ENCODE measurements at regions not wholly inside any gene's neighbourhood (a gene's known extent, or its start where the extent isn't known, plus 50 kb on each side); places are given as distances from the start of the nearest gene placed in this dataset.

DNA sequence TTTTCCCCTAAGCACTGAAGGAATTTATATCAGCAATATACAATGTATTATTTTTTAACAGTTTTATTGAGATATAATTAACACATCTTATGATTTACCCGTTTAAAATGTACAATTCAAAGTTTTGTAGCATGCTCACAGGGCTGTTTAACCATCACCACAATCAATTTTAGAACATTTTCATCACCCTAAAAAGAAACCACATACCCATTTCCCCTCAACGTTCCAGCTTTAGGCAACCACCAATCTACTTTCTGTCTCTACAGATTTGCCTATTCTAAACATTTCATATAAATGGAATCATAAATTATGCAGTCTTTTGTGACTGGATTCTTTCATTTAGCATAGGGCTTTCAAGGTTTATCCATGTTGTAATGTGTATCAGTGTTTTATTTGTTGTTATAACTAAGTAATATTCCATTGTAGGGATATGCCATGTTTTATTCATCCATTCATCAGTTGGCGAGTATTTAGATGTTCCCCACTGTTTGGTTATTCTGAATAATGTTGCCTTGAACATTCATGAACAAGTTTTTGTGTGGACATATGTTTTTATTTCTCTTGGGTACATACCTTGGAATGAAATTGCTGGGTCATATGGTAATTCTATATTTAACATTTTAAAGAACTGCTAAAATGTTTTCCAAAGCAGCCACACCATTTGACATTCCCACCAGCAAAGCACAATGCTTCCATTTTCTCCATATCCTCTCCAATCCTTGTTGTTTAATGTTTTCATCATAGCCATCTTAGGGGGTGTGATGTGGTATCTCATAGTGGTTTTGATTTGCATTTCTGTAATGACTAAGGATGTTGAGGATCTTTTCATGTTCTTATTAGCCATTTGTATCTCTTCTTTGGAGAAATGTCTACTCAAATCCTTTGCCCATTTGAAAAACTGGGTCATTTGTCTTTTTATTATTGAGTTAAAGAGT, 188.5 kb downstream of the TM2D1 start:
- Histone ChIP-seq H3K9me2 (ENCODE audit: insufficient read depth, low read length) (no peaks in the 10 kb centered on the region), H3K9ac (ENCODE audit: low read length) (no peak overlapping the region), H4K20me1 (ENCODE audit: insufficient read depth) (no peaks in the 10 kb centered on the region), H3K9me3 (ENCODE audit: low read length) (no peaks in the 10 kb centered on the region), H3K4me3 (ENCODE audit: low read length) (no peak overlapping the region), H3K36me3 (ENCODE audit: insufficient read depth, low read length) (no peaks in the 10 kb centered on the region), H3F3A (ENCODE audit: insufficient read depth, low read length, poor library complexity, severe bottlenecking) (no peaks in the 10 kb centered on the region), H3K79me2 (replicated peaks; ENCODE audit: insufficient read depth, low read length) (no peaks in the 10 kb centered on the region), H3K27me3 (ENCODE audit: insufficient read depth, low read depth, low read length) (no peaks in the 10 kb centered on the region), H2AFZ (ENCODE audit: low read depth, low read length) (no peak overlapping the region), H3K27ac (ENCODE audit: low read length) (no peak overlapping the region), H3K4me2 (ENCODE audit: low read length) (no peak overlapping the region)
- no peak for TF ChIP-seq MXI1 (conservative IDR thresholded peaks at IDR 0.05; ENCODE audit: poor library complexity, severe bottlenecking)
- no peak for TF ChIP-seq POLR2AphosphoS5 (IDR thresholded peaks at IDR 0.05)
- no peak for TF ChIP-seq EZH2 (IDR thresholded peaks at IDR 0.05; ENCODE audit: borderline replicate concordance, insufficient read depth, low read length, poor library complexity, severe bottlenecking)
- no peak for TF ChIP-seq SMC3 (conservative IDR thresholded peaks at IDR 0.05; ENCODE audit: poor library complexity)
- TF ChIP-seq, protein P1, sequence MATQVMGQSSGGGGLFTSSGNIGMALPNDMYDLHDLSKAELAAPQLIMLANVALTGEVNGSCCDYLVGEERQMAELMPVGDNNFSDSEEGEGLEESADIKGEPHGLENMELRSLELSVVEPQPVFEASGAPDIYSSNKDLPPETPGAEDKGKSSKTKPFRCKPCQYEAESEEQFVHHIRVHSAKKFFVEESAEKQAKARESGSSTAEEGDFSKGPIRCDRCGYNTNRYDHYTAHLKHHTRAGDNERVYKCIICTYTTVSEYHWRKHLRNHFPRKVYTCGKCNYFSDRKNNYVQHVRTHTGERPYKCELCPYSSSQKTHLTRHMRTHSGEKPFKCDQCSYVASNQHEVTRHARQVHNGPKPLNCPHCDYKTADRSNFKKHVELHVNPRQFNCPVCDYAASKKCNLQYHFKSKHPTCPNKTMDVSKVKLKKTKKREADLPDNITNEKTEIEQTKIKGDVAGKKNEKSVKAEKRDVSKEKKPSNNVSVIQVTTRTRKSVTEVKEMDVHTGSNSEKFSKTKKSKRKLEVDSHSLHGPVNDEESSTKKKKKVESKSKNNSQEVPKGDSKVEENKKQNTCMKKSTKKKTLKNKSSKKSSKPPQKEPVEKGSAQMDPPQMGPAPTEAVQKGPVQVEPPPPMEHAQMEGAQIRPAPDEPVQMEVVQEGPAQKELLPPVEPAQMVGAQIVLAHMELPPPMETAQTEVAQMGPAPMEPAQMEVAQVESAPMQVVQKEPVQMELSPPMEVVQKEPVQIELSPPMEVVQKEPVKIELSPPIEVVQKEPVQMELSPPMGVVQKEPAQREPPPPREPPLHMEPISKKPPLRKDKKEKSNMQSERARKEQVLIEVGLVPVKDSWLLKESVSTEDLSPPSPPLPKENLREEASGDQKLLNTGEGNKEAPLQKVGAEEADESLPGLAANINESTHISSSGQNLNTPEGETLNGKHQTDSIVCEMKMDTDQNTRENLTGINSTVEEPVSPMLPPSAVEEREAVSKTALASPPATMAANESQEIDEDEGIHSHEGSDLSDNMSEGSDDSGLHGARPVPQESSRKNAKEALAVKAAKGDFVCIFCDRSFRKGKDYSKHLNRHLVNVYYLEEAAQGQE (IDR thresholded peaks at IDR 0.05; ENCODE audit: borderline replicate concordance), result no peak

DNA sequence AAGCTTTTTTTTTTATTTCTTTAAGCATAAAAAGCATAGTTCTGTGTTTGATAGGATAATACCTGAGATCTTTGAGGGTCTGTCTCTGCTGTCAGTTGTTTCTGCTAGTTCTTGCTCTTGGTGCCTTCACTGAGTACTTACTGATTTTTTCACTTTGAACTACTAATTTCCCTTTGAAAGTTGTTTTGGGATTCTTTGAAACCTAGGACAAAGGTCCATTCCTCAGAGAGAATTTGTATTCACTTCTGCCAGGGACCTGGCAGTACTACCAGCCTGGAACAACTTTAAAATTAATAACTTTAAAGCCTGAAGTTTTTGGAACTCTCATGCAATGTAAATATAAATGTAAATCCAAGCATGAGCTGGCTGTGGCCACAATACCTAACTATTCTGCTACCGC, 190.1 kb downstream of the TM2D1 start:
- H3K9me3 ChIP-seq (ENCODE audit: low read length), result no peaks in the 10 kb centered on the region
- TF ChIP-seq, protein P2, sequence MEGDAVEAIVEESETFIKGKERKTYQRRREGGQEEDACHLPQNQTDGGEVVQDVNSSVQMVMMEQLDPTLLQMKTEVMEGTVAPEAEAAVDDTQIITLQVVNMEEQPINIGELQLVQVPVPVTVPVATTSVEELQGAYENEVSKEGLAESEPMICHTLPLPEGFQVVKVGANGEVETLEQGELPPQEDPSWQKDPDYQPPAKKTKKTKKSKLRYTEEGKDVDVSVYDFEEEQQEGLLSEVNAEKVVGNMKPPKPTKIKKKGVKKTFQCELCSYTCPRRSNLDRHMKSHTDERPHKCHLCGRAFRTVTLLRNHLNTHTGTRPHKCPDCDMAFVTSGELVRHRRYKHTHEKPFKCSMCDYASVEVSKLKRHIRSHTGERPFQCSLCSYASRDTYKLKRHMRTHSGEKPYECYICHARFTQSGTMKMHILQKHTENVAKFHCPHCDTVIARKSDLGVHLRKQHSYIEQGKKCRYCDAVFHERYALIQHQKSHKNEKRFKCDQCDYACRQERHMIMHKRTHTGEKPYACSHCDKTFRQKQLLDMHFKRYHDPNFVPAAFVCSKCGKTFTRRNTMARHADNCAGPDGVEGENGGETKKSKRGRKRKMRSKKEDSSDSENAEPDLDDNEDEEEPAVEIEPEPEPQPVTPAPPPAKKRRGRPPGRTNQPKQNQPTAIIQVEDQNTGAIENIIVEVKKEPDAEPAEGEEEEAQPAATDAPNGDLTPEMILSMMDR (IDR thresholded peaks at IDR 0.05; ENCODE audit: poor library complexity, severe bottlenecking), result no peak
- no peak for TF ChIP-seq EP300 (conservative IDR thresholded peaks at IDR 0.05; ENCODE audit: poor library complexity, severe bottlenecking)
- TF ChIP-seq SMC3 (conservative IDR thresholded peaks at IDR 0.05; ENCODE audit: poor library complexity), result no peak
- TF ChIP-seq, protein P1 (IDR thresholded peaks at IDR 0.05; ENCODE audit: borderline replicate concordance), result no peak
- no peak for TF ChIP-seq POLR2AphosphoS5 (IDR thresholded peaks at IDR 0.05)
- TF ChIP-seq RAD21 (conservative IDR thresholded peaks at IDR 0.05), result no peak
- TF ChIP-seq EZH2 (IDR thresholded peaks at IDR 0.05; ENCODE audit: borderline replicate concordance, insufficient read depth, low read length, poor library complexity, severe bottlenecking), result no peak
- TF ChIP-seq MXI1 (conservative IDR thresholded peaks at IDR 0.05; ENCODE audit: poor library complexity, severe bottlenecking), result no peak
- TF ChIP-seq TAF1 (IDR thresholded peaks at IDR 0.05; ENCODE audit: low read depth), result no peak
- H4K20me1 ChIP-seq (ENCODE audit: insufficient read depth), result no peaks in the 10 kb centered on the region
- no peak overlapping the region for H3K9ac ChIP-seq (ENCODE audit: low read length)
- H3K4me3 ChIP-seq (ENCODE audit: low read length), result no peak overlapping the region
- no peak overlapping the region for H3K27ac ChIP-seq (ENCODE audit: low read length)
- H3K4me2 ChIP-seq (ENCODE audit: low read length), result no peak overlapping the region
- no peaks in the 10 kb centered on the region for H3K79me2 ChIP-seq (replicated peaks; ENCODE audit: insufficient read depth, low read length)
- H3K36me3 ChIP-seq (ENCODE audit: insufficient read depth, low read length), result no peaks in the 10 kb centered on the region
- no peaks in the 10 kb centered on the region for H3K27me3 ChIP-seq (ENCODE audit: insufficient read depth, low read depth, low read length)
- H3K9me2 ChIP-seq (ENCODE audit: insufficient read depth, low read length), result no peaks in the 10 kb centered on the region
- H2AFZ ChIP-seq (ENCODE audit: low read depth, low read length), result no peak overlapping the region
- H3F3A ChIP-seq (ENCODE audit: insufficient read depth, low read length, poor library complexity, severe bottlenecking), result no peaks in the 10 kb centered on the region

Data from neural cell (in vitro differentiated cells).